ENCODE measurements at regions not wholly inside any gene's neighbourhood (a gene's known extent, or its start where the extent isn't known, plus 50 kb on each side); places are given as distances from the start of the nearest gene placed in this dataset.

- TF ChIP-seq, protein P1, sequence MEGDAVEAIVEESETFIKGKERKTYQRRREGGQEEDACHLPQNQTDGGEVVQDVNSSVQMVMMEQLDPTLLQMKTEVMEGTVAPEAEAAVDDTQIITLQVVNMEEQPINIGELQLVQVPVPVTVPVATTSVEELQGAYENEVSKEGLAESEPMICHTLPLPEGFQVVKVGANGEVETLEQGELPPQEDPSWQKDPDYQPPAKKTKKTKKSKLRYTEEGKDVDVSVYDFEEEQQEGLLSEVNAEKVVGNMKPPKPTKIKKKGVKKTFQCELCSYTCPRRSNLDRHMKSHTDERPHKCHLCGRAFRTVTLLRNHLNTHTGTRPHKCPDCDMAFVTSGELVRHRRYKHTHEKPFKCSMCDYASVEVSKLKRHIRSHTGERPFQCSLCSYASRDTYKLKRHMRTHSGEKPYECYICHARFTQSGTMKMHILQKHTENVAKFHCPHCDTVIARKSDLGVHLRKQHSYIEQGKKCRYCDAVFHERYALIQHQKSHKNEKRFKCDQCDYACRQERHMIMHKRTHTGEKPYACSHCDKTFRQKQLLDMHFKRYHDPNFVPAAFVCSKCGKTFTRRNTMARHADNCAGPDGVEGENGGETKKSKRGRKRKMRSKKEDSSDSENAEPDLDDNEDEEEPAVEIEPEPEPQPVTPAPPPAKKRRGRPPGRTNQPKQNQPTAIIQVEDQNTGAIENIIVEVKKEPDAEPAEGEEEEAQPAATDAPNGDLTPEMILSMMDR (IDR thresholded peaks at IDR 0.05), result no peak
- TF ChIP-seq POLR2A (IDR thresholded peaks at IDR 0.05), result no peak
- Histone ChIP-seq H3K27ac (no peak overlapping the region), H3K4me1 (no peaks in the 10 kb centered on the region), H3K36me3 (ENCODE audit: low read depth, missing control alignments) (no peaks in the 10 kb centered on the region), H3K27me3 (no peaks in the 10 kb centered on the region), H3K9me3 (no peaks in the 10 kb centered on the region), H3K4me3 (no peak overlapping the region)
- DNase-seq, result no peak
- intact Hi-C loops (cut with DNase I; ENCODE audit: low total_unique reads), result no loop called here
- 48 to 57% methylated on average over 3 of the region's 3 CpGs for WGBS, 2 donors
These were observed 389.0 kb downstream of the RASEF start for GRCh38 chr9:82673919-82674318.

- H3K9me3 ChIP-seq, result no peaks in the 10 kb centered on the region
- WGBS, 2 donors, result 76 to 80% methylated on average over 4 of the region's 4 CpGs
- H3K36me3 ChIP-seq (ENCODE audit: low read depth, missing control alignments), result no peaks in the 10 kb centered on the region
- intact Hi-C loops (cut with DNase I; ENCODE audit: low total_unique reads), result no loop called here
- H3K27ac ChIP-seq, result no peak overlapping the region
- no peaks in the 10 kb centered on the region for H3K4me1 ChIP-seq
- no peak for DNase-seq
- H3K4me3 ChIP-seq, result no peak overlapping the region
- H3K27me3 ChIP-seq, result no peaks in the 10 kb centered on the region
- TF ChIP-seq, protein P1 (IDR thresholded peaks at IDR 0.05), result no peak
- TF ChIP-seq POLR2A (IDR thresholded peaks at IDR 0.05), result no peak
These were observed 387.8 kb downstream of the RASEF start for GRCh38 chr9:82675102-82675501.

DNA sequence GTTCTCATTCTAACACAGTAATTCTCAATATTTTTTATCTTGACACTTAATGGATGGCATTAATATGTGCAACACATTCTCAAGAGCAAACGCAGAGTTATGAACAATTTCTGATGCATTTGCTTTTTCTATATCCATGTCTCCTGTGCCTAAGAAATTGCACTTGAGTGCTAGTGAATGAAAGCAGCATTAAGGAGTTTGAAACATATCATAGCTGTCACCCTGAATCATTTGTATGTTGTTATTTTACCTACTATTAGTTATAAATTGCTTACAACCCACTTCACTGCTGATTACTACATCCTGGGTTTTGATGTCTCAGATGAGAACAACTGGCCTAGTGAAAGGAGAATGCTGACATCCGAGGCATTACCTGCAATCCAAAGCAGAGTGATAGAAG lies 387.3 kb downstream of the RASEF start:
- Histone ChIP-seq H3K36me3 (ENCODE audit: low read depth, missing control alignments) (no peaks in the 10 kb centered on the region), H3K4me1 (no peaks in the 10 kb centered on the region), H3K27ac (no peak overlapping the region), H3K4me3 (no peak overlapping the region), H3K9me3 (no peaks in the 10 kb centered on the region), H3K27me3 (no peaks in the 10 kb centered on the region)
- TF ChIP-seq POLR2A (IDR thresholded peaks at IDR 0.05), result no peak
- TF ChIP-seq, protein P1 (IDR thresholded peaks at IDR 0.05), result no peak
- DNase-seq, result no peak
- intact Hi-C loops (cut with DNase I; ENCODE audit: low total_unique reads), result no loop called here
- WGBS, 2 donors, result 81 to 86% methylated on average over 2 of the region's 2 CpGs

DNA sequence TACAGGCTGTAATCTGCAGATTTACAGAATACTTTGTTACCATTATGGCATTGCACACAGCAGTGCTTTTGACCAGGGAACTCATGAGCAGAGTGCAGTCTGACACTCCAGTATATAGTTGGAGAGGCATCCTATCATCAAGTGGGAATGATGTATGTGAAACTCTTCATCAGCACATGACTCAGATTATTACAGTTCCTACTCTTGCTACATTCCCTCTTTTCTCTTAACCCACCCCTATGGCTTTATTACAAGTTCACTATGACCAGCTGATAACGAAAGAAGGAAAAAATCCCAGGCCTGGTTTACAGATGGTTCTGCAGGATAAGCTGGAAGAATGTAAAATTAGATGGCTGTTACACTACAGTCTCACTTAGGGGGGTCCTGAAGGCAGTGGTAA lies 385.9 kb downstream of the RASEF start:
- intact Hi-C loops (cut with DNase I; ENCODE audit: low total_unique reads), result no loop called here

DNA sequence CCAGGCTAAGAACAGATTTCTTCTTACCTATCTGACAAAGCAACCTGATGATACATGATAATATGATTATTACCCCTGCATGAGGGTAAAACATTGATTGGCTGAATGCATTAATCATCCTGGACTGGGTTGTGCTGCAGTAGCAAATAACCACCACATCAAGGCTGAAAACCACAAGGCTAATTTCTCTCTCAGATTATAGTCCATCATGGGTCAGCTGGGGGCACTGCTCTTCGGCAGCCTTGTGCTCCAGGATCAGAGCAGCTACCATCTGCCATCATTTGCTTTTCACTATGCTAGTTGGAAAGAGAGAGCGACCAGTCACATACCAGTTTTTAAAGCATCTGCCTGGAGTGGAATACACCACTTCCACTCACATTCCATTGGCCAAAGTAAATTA lies 383.5 kb downstream of the RASEF start:
- Histone ChIP-seq H3K4me3 (no peak overlapping the region), H3K27ac (no peak overlapping the region), H3K9me3 (no peaks in the 10 kb centered on the region), H3K36me3 (ENCODE audit: low read depth, missing control alignments) (no peaks in the 10 kb centered on the region), H3K4me1 (no peaks in the 10 kb centered on the region), H3K27me3 (no peaks in the 10 kb centered on the region)
- no peak for TF ChIP-seq POLR2A (IDR thresholded peaks at IDR 0.05)
- TF ChIP-seq, protein P1 (IDR thresholded peaks at IDR 0.05), result no peak
- DNase-seq, result no peak
- intact Hi-C loops (cut with DNase I; ENCODE audit: low total_unique reads), result no loop called here
- WGBS, 2 donors, result 78 to 89% methylated on average over 2 of the region's 2 CpGs

More for the DNA sequence above, 385.9 kb downstream of the RASEF start:
- peak; percentile 31 for DNase-seq
- Histone ChIP-seq H3K4me3 (no peak overlapping the region), H3K9me3 (no peaks in the 10 kb centered on the region), H3K27me3 (no peaks in the 10 kb centered on the region), H3K4me1 (no peaks in the 10 kb centered on the region), H3K36me3 (ENCODE audit: low read depth, missing control alignments) (no peaks in the 10 kb centered on the region), H3K27ac (no peak overlapping the region)
- TF ChIP-seq, protein P1 (IDR thresholded peaks at IDR 0.05), result no peak
- no peak for TF ChIP-seq POLR2A (IDR thresholded peaks at IDR 0.05)
- WGBS, 2 donors, result 57 to 88% methylated on average over 1 of the region's 1 CpG

All from testis (tissue), 2 donors.